ENCODE measurements at regions not wholly inside any gene's neighbourhood (a gene's known extent, or its start where the extent isn't known, plus 50 kb on each side); places are given as distances from the start of the nearest gene placed in this dataset.

DNA sequence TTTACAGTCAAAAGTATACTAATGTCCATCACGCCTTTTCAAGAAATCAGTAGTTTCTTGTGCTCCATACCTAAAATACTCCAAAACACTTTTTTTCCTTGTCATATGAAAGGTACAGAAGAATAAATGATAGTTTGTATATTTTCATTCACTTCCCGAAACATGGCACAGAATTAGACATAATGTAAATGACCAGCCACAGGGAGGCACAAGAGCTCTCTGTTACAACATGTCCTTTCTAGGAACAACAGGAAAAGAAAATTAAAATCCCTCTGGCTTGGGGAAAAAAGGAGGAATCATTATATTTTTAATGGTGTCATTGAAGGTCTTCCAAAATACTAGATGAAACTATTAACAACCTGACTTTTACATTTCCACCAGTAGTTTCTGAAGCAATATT is 331.2 kb downstream of the ACTR3B start (continued):
- TF ChIP-seq RELA (CRISPR knock-in tag; IDR thresholded peaks at IDR 0.05; ENCODE audit: borderline replicate concordance), result no peak
- TF ChIP-seq ZNF232 (CRISPR knock-in tag; IDR thresholded peaks at IDR 0.05), result no peak
- TF ChIP-seq RORB (CRISPR knock-in tag; IDR thresholded peaks at IDR 0.05), result no peak
- no peak for TF ChIP-seq ZNF416 (CRISPR knock-in tag; IDR thresholded peaks at IDR 0.05)
- TF ChIP-seq ATF1 (CRISPR knock-in tag; IDR thresholded peaks at IDR 0.05), result no peak

- Mint-ChIP-seq H3K36me3 (peaks cover 15% of the 10 kb centered on the region), H3K27me3 (ENCODE audit: low read depth) (no peaks in the 10 kb centered on the region), H3K9me3 (peaks cover 25% of the 10 kb centered on the region), H3K27ac (peak overlapping the region; percentile 58; the same call in 1 of the 2 replicates), H3K4me1 (peaks cover 11% of the 10 kb centered on the region), H3K4me3 (no peak overlapping the region)
- POLR2A ChIA-PET, result no interaction called here
- CTCF ChIA-PET, result interaction anchor here (1.4 kb wide), 1 partner anchor 132 kb away, joined by 4 read pairs; no protein-coding TSS in a partner anchor
- TF ChIP-seq SMAD4 (CRISPR knock-in tag; IDR thresholded peaks at IDR 0.05) (no peak), OVOL2 (CRISPR knock-in tag; IDR thresholded peaks at IDR 0.05; ENCODE audit: borderline replicate concordance) (no peak), TCF7 (CRISPR knock-in tag; IDR thresholded peaks at IDR 0.05; ENCODE audit: low read depth) (no peak), MYBL2 (CRISPR knock-in tag; IDR thresholded peaks at IDR 0.05) (no peak), HMGXB4 (CRISPR knock-in tag; IDR thresholded peaks at IDR 0.05) (no peak), NFYB (CRISPR knock-in tag; conservative IDR thresholded peaks at IDR 0.05; ENCODE audit: low read depth) (no peak), FOXJ3 (CRISPR knock-in tag; IDR thresholded peaks at IDR 0.05; ENCODE audit: borderline replicate concordance) (no peak), NFATC4 (CRISPR knock-in tag; IDR thresholded peaks at IDR 0.05) (no peak), ZNF396 (CRISPR knock-in tag; IDR thresholded peaks at IDR 0.05; ENCODE audit: borderline replicate concordance) (no peak), NR1H2 (CRISPR knock-in tag; IDR thresholded peaks at IDR 0.05) (no peak), SMAD3 (CRISPR knock-in tag; IDR thresholded peaks at IDR 0.05; ENCODE audit: borderline replicate concordance) (no peak), CREB1 (CRISPR knock-in tag; IDR thresholded peaks at IDR 0.05) (no peak)
- TF ChIP-seq, protein P1, sequence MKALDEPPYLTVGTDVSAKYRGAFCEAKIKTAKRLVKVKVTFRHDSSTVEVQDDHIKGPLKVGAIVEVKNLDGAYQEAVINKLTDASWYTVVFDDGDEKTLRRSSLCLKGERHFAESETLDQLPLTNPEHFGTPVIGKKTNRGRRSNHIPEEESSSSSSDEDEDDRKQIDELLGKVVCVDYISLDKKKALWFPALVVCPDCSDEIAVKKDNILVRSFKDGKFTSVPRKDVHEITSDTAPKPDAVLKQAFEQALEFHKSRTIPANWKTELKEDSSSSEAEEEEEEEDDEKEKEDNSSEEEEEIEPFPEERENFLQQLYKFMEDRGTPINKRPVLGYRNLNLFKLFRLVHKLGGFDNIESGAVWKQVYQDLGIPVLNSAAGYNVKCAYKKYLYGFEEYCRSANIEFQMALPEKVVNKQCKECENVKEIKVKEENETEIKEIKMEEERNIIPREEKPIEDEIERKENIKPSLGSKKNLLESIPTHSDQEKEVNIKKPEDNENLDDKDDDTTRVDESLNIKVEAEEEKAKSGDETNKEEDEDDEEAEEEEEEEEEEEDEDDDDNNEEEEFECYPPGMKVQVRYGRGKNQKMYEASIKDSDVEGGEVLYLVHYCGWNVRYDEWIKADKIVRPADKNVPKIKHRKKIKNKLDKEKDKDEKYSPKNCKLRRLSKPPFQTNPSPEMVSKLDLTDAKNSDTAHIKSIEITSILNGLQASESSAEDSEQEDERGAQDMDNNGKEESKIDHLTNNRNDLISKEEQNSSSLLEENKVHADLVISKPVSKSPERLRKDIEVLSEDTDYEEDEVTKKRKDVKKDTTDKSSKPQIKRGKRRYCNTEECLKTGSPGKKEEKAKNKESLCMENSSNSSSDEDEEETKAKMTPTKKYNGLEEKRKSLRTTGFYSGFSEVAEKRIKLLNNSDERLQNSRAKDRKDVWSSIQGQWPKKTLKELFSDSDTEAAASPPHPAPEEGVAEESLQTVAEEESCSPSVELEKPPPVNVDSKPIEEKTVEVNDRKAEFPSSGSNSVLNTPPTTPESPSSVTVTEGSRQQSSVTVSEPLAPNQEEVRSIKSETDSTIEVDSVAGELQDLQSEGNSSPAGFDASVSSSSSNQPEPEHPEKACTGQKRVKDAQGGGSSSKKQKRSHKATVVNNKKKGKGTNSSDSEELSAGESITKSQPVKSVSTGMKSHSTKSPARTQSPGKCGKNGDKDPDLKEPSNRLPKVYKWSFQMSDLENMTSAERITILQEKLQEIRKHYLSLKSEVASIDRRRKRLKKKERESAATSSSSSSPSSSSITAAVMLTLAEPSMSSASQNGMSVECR (CRISPR knock-in tag; IDR thresholded peaks at IDR 0.05; ENCODE audit: borderline replicate concordance), result no peak
- ATAC-seq, result no peak; the same call in 1 of the 2 replicates
- DNase-seq (ENCODE audit: low spot score), result no peak
Observed at GRCh38 chr7:153091477-153091876, 331.9 kb downstream of the ACTR3B start.

GRCh38 chr7:153097511-153098201 is 338.1 kb downstream of the ACTR3B start:
- Mint-ChIP-seq H3K9me3 (peaks cover 29% of the 10 kb centered on the region), H3K27me3 (ENCODE audit: low read depth) (no peaks in the 10 kb centered on the region; the same call in 1 of the 2 replicates), H3K27ac (no peak overlapping the region), H3K36me3 (peaks cover 15% of the 10 kb centered on the region), H3K4me1 (no peaks in the 10 kb centered on the region), H3K4me3 (no peak overlapping the region)
- POLR2A ChIA-PET, result no interaction called here
- ATAC-seq (no peak), DNase-seq (ENCODE audit: low spot score) (no peak)
- TF ChIP-seq RELA (CRISPR knock-in tag; IDR thresholded peaks at IDR 0.05; ENCODE audit: borderline replicate concordance) (no peak), IRF2 (CRISPR knock-in tag; IDR thresholded peaks at IDR 0.05; ENCODE audit: borderline replicate concordance, low read depth) (no peak), ZNF671 (CRISPR knock-in tag; IDR thresholded peaks at IDR 0.05) (no peak), CREB1 (CRISPR knock-in tag; IDR thresholded peaks at IDR 0.05) (no peak), SMAD3 (CRISPR knock-in tag; IDR thresholded peaks at IDR 0.05; ENCODE audit: borderline replicate concordance) (no peak), NFE2L1 (CRISPR knock-in tag; IDR thresholded peaks at IDR 0.05) (no peak), KAT7 (CRISPR knock-in tag; IDR thresholded peaks at IDR 0.05; ENCODE audit: borderline replicate concordance) (no peak)
- CTCF ChIA-PET, result no interaction called here

Data from WTC11 (cell line).